Erythroblast (primary cell): ENCODE measurements at regions not wholly inside any gene's neighbourhood (a gene's known extent, or its start where the extent isn't known, plus 50 kb on each side); places are given as distances from the start of the nearest gene placed in this dataset.

Experiments
- GATA1 ChIP-seq: IDR thresholded peaks from 2 replicates; pipeline ENCODE4 v1.6.1; 2011; ENCODE audit warnings: low read depth, mild to moderate bottlenecking, control low read depth, low read length, moderate library complexity
- POLR2A ChIP-seq: IDR thresholded peaks from 2 replicates; pipeline ENCODE4 v1.6.1; 2011; ENCODE audit warnings: mild to moderate bottlenecking, low read length

GRCh38 chr15:95630683-95631082 lies 699.8 kb upstream of the NR2F2 start:
- no peak for TF ChIP-seq POLR2A
- TF ChIP-seq GATA1, result no peak
